Tibial nerve (tissue), 4 donors: ENCODE measurements at regions not wholly inside any gene's neighbourhood (a gene's known extent, or its start where the extent isn't known, plus 50 kb on each side); places are given as distances from the start of the nearest gene placed in this dataset.

ENCODE experiments used
- DNase-seq, 2 donors: peaks; one replicate each; pipeline ENCODE4 v3.0.0-alpha.2; 2019; ENCODE audit warnings: low spot score in 2 of 2
- H3K27ac ChIP-seq, 4 donors: fragments of 200-600 bp; sonication (generic) in 3 of 4; one replicate each; pipeline ENCODE4 v1.5.1; 2017 to 2019; ENCODE audit warnings: mild to moderate bottlenecking in 1 of 4
- H3K27me3 ChIP-seq, 2 donors: fragments of 200-600 bp; sonication (generic) in 1 of 2; one replicate each; pipeline versions ENCODE4 v1.5.1 to v1.6.0; 2017 to 2019
- H3K36me3 ChIP-seq, 3 donors: fragments of 200-600 bp; sonication (generic); one replicate each; pipeline ENCODE4 v1.5.1; 2018 to 2019
- H3K4me1 ChIP-seq, 4 donors: fragments of 200-600 bp; sonication (generic) in 3 of 4; one replicate each; pipeline ENCODE4 v1.5.1; 2017 to 2019
- H3K4me3 ChIP-seq, 4 donors: fragments of 200-600 bp; sonication (generic) in 3 of 4; one replicate each; pipeline ENCODE4 v1.5.1; 2017 to 2019; ENCODE audit warnings: mild to moderate bottlenecking in 1 of 4, moderate library complexity in 1 of 4
- H3K9me3 ChIP-seq, 4 donors: fragments of 200-600 bp; sonication (generic) in 3 of 4; one replicate each; pipeline ENCODE4 v1.5.1; 2017 to 2019
- CTCF ChIP-seq, 5 experiments: fragments of 200-600 bp in 3 of 5; fragments of 450-650 bp in 2 of 5; sonication (generic) in 3 of 5; IDR thresholded peaks; one replicate each; pipeline ENCODE4 v1.5.1; 2016 to 2019; ENCODE audit warnings: antibody characterized with exemption in 5 of 5, mild to moderate bottlenecking in 3 of 5, moderate library complexity in 2 of 5
- EP300 ChIP-seq, 2 donors: sonication (generic); formaldehyde crosslinking; IDR thresholded peaks; one replicate each; pipeline ENCODE4 v1.6.1; 2017; ENCODE audit warnings: antibody characterized with exemption in 2 of 2, mild to moderate bottlenecking in 1 of 2
- POLR2A ChIP-seq, 2 donors: fragments of 450-650 bp; IDR thresholded peaks; one replicate each; pipeline ENCODE4 v1.6.1; 2017; ENCODE audit warnings: antibody characterized with exemption in 2 of 2, mild to moderate bottlenecking in 2 of 2, moderate library complexity in 2 of 2
- WGBS, 2 donors: methylation state at CpG; one replicate each; pipeline ENCODE4 v1.1.5; 2018; 5-methylcytosine and 5-hydroxymethylcytosine counted together

GRCh38 chr13:47794963-47795362 is 206.1 kb downstream of the SUCLA2 start:
- Histone ChIP-seq H3K27ac (no peak overlapping the region), H3K36me3 (no peaks in the 10 kb centered on the region), H3K4me1 (no peaks in the 10 kb centered on the region), H3K4me3 (no peak overlapping the region), H3K9me3 (peaks cover 0 to 11% (median under 1%) of the 10 kb centered on the region in 4 donors), H3K27me3 (no peaks in the 10 kb centered on the region)
- TF ChIP-seq CTCF (IDR thresholded peaks at IDR 0.05): peak in 2 of 5 experiments; percentile 4 to 11
- TF ChIP-seq EP300 (IDR thresholded peaks at IDR 0.05): no peak
- TF ChIP-seq POLR2A (IDR thresholded peaks at IDR 0.05): no peak
- 68 to 78% methylated on average over 2 of the region's 2 CpGs for WGBS, 2 donors
- DNase-seq: no peak

- Histone ChIP-seq H3K4me1 (no peaks in the 10 kb centered on the region), H3K36me3 (no peaks in the 10 kb centered on the region), H3K27me3 (no peaks in the 10 kb centered on the region), H3K9me3 (peaks cover 0 to 11% (median 1%) of the 10 kb centered on the region in 4 donors), H3K4me3 (no peak overlapping the region), H3K27ac (no peak overlapping the region)
- DNase-seq: no peak
- TF ChIP-seq POLR2A (IDR thresholded peaks at IDR 0.05): no peak
- TF ChIP-seq CTCF (IDR thresholded peaks at IDR 0.05): no peak
- TF ChIP-seq EP300 (IDR thresholded peaks at IDR 0.05): no peak
- WGBS, 2 donors: 60 to 70% methylated on average over 2 of the region's 2 CpGs
Measured at GRCh38 chr13:47790755-47791154, 210.3 kb downstream of the SUCLA2 start.

- TF ChIP-seq EP300 (IDR thresholded peaks at IDR 0.05) (no peak), CTCF (IDR thresholded peaks at IDR 0.05) (no peak), POLR2A (IDR thresholded peaks at IDR 0.05) (no peak)
- Histone ChIP-seq H3K9me3 (peaks cover 0 to 11% (median 1%) of the 10 kb centered on the region in 4 donors), H3K36me3 (no peaks in the 10 kb centered on the region), H3K4me1 (no peaks in the 10 kb centered on the region), H3K4me3 (no peak overlapping the region), H3K27me3 (no peaks in the 10 kb centered on the region), H3K27ac (no peak overlapping the region)
- DNase-seq: no peak
Measured at GRCh38 chr13:47788844-47789243, 212.2 kb downstream of the SUCLA2 start.

- Histone ChIP-seq H3K27ac (no peak overlapping the region), H3K36me3 (no peaks in the 10 kb centered on the region), H3K9me3 (peaks cover 0 to 16% (median 0%) of the 10 kb centered on the region in 4 donors), H3K4me1 (no peaks in the 10 kb centered on the region), H3K4me3 (no peak overlapping the region), H3K27me3 (no peaks in the 10 kb centered on the region)
- DNase-seq: no peak
- no peak for TF ChIP-seq CTCF (IDR thresholded peaks at IDR 0.05)
- no peak for TF ChIP-seq EP300 (IDR thresholded peaks at IDR 0.05)
- no peak for TF ChIP-seq POLR2A (IDR thresholded peaks at IDR 0.05)
Measured at GRCh38 chr13:47774671-47774994, 226.4 kb downstream of the SUCLA2 start.

- DNase-seq: no peak
- Histone ChIP-seq H3K9me3 (peaks cover 0 to 24% (median 0%) of the 10 kb centered on the region in 4 donors), H3K27ac (no peak overlapping the region), H3K4me1 (no peaks in the 10 kb centered on the region), H3K36me3 (no peaks in the 10 kb centered on the region), H3K27me3 (no peaks in the 10 kb centered on the region), H3K4me3 (no peak overlapping the region)
- TF ChIP-seq CTCF (IDR thresholded peaks at IDR 0.05): no peak
- no peak for TF ChIP-seq POLR2A (IDR thresholded peaks at IDR 0.05)
- TF ChIP-seq EP300 (IDR thresholded peaks at IDR 0.05): no peak
- WGBS, 2 donors: 74 to 80% methylated on average over 1 of the region's 1 CpG
Measured at GRCh38 chr13:47764817-47765216, 236.3 kb downstream of the SUCLA2 start.
